ENCODE measurements at regions not wholly inside any gene's neighbourhood (a gene's known extent, or its start where the extent isn't known, plus 50 kb on each side); places are given as distances from the start of the nearest gene placed in this dataset.
"Not testable (repeated sequence)": the region's sequence is repeated elsewhere in the genome, so short reads cannot be mapped to it uniquely, and the experiment has no call there.

- DNase-seq, result no peak
Measured at GRCh38 chr5:18745988-18746615, 1111.8 kb downstream of the TAF11L14 start.

GRCh38 chr5:18749763-18750162 lies 1115.5 kb downstream of the TAF11L14 start:
- no peak for DNase-seq

- DNase-seq, result no peak
Measured at GRCh38 chr5:18752317-18752716, 1118.1 kb downstream of the TAF11L14 start.

GRCh38 chr5:18754201-18754600 lies 1119.9 kb downstream of the TAF11L14 start:
- no peak for DNase-seq

GRCh38 chr5:18761801-18762200 lies 1127.5 kb downstream of the TAF11L14 start:
- no peak for DNase-seq

GRCh38 chr5:18764161-18764560 lies 1129.9 kb downstream of the TAF11L14 start:
- no peak for DNase-seq

- DNase-seq, result no peak
Measured at GRCh38 chr5:18765304-18765703, 1131.0 kb downstream of the TAF11L14 start.

GRCh38 chr5:18771097-18771610 lies 1136.9 kb downstream of the TAF11L14 start:
- no peak for DNase-seq

- no peak for DNase-seq
Measured at GRCh38 chr5:18772475-18772874, 1138.2 kb downstream of the TAF11L14 start.

GRCh38 chr5:18778225-18778624 lies 1144.0 kb downstream of the TAF11L14 start:
- DNase-seq, result no peak

GRCh38 chr5:18789218-18789998 lies 1155.1 kb downstream of the TAF11L14 start:
- no peak for DNase-seq

GRCh38 chr5:18792145-18792544 lies 1157.9 kb downstream of the TAF11L14 start:
- no peak for DNase-seq

- no peak for DNase-seq
Measured at GRCh38 chr5:18797222-18797621, 1163.0 kb downstream of the TAF11L14 start.

GRCh38 chr5:18798058-18798457 lies 1163.8 kb downstream of the TAF11L14 start:
- DNase-seq, result no peak

GRCh38 chr5:18799482-18800128 lies 1165.3 kb downstream of the TAF11L14 start:
- DNase-seq, result no peak

GRCh38 chr5:18800293-18801025 lies 1166.2 kb downstream of the TAF11L14 start:
- no peak for DNase-seq

- DNase-seq, result not testable (repeated sequence)
Measured at GRCh38 chr5:18801413-18801812, 1167.2 kb downstream of the TAF11L14 start.

GRCh38 chr5:18802336-18802735 lies 1168.1 kb downstream of the TAF11L14 start:
- no peak for DNase-seq

- DNase-seq, result no peak
Measured at GRCh38 chr5:18805376-18805775, 1171.1 kb downstream of the TAF11L14 start.

- no peak for DNase-seq
Measured at GRCh38 chr5:18807256-18808149, 1173.2 kb downstream of the TAF11L14 start.

GRCh38 chr5:18811661-18812060 lies 1176.3 kb downstream of the CDH18 start:
- no peak for DNase-seq

GRCh38 chr5:18828351-18828750 lies 1159.6 kb downstream of the CDH18 start:
- DNase-seq, result no peak

Measured in right hindlimb (tissue), 1 donor.